Mesothelial cell of epicardium (in vitro differentiated cells): ENCODE measurements at regions not wholly inside any gene's neighbourhood (a gene's known extent, or its start where the extent isn't known, plus 50 kb on each side); places are given as distances from the start of the nearest gene placed in this dataset.

ENCODE experiments used
- DNase-seq, 2 experiments: peaks; one replicate each; pipeline ENCODE4 v3.0.0; 2021; ENCODE audit warnings: low spot score in 2 of 2; ENCODE audit not compliant: unreplicated experiment in 2 of 2
- H3K27ac Mint-ChIP-seq: 2 replicates; pipeline ENCODE4 v1.8.0; 2021; ENCODE audit warnings: mixed read lengths
- H3K27me3 Mint-ChIP-seq: 2 replicates; pipeline ENCODE4 v1.8.0; 2021; ENCODE audit warnings: low read depth, mixed read lengths
- H3K36me3 Mint-ChIP-seq: 2 replicates; pipeline ENCODE4 v1.8.0; 2021; ENCODE audit warnings: mixed read lengths
- H3K4me1 Mint-ChIP-seq: 2 replicates; pipeline ENCODE4 v1.8.0; 2021; ENCODE audit warnings: mixed read lengths
- H3K4me3 Mint-ChIP-seq: 2 replicates; pipeline ENCODE4 v1.8.0; 2021; ENCODE audit warnings: mild to moderate bottlenecking, moderate library complexity, mixed read lengths
- H3K9me3 Mint-ChIP-seq: 2 replicates; pipeline ENCODE4 v1.8.0; 2021; ENCODE audit warnings: mixed read lengths
- CTCF ChIP-seq: fragments of 200-600 bp; sonication (generic); IDR thresholded peaks from one replicate; pipeline ENCODE4 v1.5.0; 2021; ENCODE audit warnings: antibody characterized with exemption; ENCODE audit not compliant: unreplicated experiment

GRCh38 chr10:78372806-78373205 is 339.1 kb downstream of the RPS24 start:
- no peak for TF ChIP-seq CTCF
- no peak for DNase-seq
- Mint-ChIP-seq H3K4me3 (no peak overlapping the region), H3K27me3 (no peaks in the 10 kb centered on the region), H3K27ac (no peak overlapping the region), H3K36me3 (no peaks in the 10 kb centered on the region), H3K4me1 (peaks cover 35% of the 10 kb centered on the region), H3K9me3 (no peaks in the 10 kb centered on the region)

GRCh38 chr10:78374331-78375028 is 340.8 kb downstream of the RPS24 start:
- peaks cover 42% of the 10 kb centered on the region for H3K4me1 Mint-ChIP-seq
- H3K36me3 Mint-ChIP-seq = no peaks in the 10 kb centered on the region
- H3K27me3 Mint-ChIP-seq = no peaks in the 10 kb centered on the region
- H3K4me3 Mint-ChIP-seq = no peak overlapping the region
- peaks cover 3% of the 10 kb centered on the region for H3K9me3 Mint-ChIP-seq
- DNase-seq = no peak
- no peak overlapping the region for H3K27ac Mint-ChIP-seq
- TF ChIP-seq CTCF = no peak

GRCh38 chr10:78375854-78376785 is 342.5 kb downstream of the RPS24 start:
- DNase-seq = no peak
- Mint-ChIP-seq H3K4me3 (no peak overlapping the region), H3K9me3 (peaks cover 3% of the 10 kb centered on the region), H3K36me3 (no peaks in the 10 kb centered on the region), H3K27ac (peak overlapping the region; percentile 30), H3K4me1 (peaks cover 38% of the 10 kb centered on the region), H3K27me3 (no peaks in the 10 kb centered on the region)
- TF ChIP-seq CTCF = no peak

- TF ChIP-seq CTCF = no peak
- Mint-ChIP-seq H3K27me3 (no peaks in the 10 kb centered on the region), H3K4me3 (no peak overlapping the region), H3K9me3 (peaks cover 3% of the 10 kb centered on the region), H3K36me3 (no peaks in the 10 kb centered on the region), H3K4me1 (peaks cover 39% of the 10 kb centered on the region), H3K27ac (peak overlapping the region; percentile 79)
- DNase-seq = no peak
These were observed 343.7 kb downstream of the RPS24 start for GRCh38 chr10:78377356-78377755.

- DNase-seq = no peak
- Mint-ChIP-seq H3K27me3 (no peaks in the 10 kb centered on the region), H3K9me3 (peaks cover 3% of the 10 kb centered on the region), H3K36me3 (no peaks in the 10 kb centered on the region), H3K4me3 (no peak overlapping the region), H3K4me1 (peaks cover 41% of the 10 kb centered on the region), H3K27ac (peak overlapping the region; percentile 32)
- TF ChIP-seq CTCF = no peak
These were observed 344.5 kb downstream of the RPS24 start for GRCh38 chr10:78378192-78378591.
